ENCODE measurements at regions not wholly inside any gene's neighbourhood (a gene's known extent, or its start where the extent isn't known, plus 50 kb on each side); places are given as distances from the start of the nearest gene placed in this dataset.

DNA sequence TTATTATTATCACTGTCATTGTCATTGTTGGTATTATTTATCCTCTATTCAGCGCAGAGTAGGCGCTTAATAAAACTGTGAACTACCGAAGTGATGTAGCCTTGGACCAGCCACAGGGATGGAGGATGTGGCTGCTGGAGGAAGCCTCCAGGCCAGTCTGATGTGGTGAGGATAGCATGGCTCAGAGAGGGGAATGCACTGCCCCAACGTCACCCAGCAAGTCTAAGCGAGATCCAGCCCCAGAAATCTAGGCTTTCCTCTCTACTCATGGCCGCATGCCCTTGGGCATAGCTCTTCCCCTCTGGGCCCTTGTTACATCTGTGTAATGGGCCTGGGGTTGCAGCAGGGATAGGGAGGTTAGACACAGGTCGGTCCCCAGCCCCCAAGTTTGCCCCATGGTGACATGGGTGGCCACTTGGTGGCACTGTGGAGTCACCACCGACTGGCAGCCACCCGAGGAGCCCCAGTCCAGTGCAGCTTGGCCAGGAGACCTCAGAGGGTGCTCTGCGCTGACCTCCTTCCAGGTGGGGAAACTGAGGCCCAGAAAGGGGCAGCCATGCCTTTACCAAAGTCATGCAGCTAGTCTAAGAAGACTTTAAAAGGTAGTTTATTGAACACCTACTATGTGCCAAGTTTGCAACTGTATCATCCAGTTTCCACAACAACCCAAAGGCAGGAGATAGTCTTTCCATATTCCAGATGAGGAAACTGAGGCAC, 395.7 kb downstream of the MN1 start:
- peak; percentile 32 for DNase-seq

GRCh38 chr22:27406389-27406861, 395.1 kb downstream of the MN1 start:
- no peak for DNase-seq

GRCh38 chr22:27407369-27407985, 394.1 kb downstream of the MN1 start:
- no peak for DNase-seq

- no peak for DNase-seq
Observed at GRCh38 chr22:27408068-27408467, 393.5 kb downstream of the MN1 start.

DNA sequence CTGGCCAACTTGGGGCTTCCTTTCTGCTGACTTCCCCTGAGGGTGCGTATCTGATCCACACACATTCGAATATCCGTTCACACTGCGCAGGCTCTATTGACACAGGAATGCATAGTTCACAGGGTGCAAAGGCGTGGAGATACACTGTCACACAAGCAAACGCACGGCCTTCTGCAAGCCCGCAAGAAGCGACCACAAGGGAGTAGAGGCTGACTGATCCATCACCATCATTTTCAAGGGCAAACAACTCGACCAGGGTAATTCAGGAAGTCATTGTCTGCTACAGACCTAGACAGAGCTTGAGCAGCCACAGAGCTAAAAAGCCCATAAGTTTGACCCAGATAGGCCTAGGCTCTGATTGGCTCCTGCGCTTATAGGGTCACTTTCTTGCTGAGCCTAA, 392.3 kb downstream of the MN1 start:
- no peak for DNase-seq

DNA sequence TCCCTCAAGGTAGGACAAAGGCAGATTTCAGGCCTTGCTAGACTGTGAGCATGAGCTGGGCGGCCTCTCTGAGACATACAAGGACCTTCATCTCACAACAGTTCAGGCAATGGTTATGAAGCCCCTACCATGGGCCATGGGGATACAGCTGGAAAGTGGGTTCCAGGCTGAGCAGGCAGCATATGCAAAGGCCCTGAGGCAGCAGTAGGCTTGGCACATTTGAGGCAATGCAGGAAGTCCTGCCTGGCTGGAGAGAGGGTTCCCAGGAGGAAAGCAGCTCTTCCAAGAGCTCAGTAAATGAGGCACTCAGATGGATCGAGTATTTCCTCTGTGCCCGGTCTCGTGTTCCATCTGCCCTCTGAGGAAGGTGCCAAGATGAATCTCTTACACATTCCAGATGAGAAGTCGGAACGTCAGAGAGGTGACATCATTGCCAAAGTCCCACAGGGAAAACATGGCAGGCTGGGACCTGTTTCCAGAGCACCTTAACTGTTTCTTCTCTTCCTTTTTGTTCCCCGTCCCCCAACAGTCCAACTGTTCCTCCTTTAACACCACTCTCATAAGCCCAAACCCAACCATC, 388.6 kb downstream of the MN1 start:
- DNase-seq = no peak

DNA sequence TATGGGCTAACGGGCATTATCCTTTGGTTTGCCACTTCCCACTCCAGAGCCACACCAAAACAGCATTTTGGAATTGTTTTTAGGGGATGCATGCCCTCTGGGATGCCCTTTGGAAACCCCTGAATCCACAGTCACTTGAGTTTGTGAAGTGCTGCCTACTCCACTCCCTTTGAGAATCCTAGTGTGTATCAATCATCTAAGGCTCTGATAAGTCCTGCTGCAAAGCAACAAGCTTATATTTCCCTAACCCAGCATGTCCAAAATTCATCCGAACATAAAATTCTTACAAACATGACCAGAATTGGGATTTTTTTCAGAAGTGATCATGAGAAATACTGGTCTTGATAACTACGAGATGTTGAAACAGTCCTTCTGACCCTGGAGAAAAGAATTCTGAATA, 387.9 kb downstream of the MN1 start:
- DNase-seq = no peak

DNA sequence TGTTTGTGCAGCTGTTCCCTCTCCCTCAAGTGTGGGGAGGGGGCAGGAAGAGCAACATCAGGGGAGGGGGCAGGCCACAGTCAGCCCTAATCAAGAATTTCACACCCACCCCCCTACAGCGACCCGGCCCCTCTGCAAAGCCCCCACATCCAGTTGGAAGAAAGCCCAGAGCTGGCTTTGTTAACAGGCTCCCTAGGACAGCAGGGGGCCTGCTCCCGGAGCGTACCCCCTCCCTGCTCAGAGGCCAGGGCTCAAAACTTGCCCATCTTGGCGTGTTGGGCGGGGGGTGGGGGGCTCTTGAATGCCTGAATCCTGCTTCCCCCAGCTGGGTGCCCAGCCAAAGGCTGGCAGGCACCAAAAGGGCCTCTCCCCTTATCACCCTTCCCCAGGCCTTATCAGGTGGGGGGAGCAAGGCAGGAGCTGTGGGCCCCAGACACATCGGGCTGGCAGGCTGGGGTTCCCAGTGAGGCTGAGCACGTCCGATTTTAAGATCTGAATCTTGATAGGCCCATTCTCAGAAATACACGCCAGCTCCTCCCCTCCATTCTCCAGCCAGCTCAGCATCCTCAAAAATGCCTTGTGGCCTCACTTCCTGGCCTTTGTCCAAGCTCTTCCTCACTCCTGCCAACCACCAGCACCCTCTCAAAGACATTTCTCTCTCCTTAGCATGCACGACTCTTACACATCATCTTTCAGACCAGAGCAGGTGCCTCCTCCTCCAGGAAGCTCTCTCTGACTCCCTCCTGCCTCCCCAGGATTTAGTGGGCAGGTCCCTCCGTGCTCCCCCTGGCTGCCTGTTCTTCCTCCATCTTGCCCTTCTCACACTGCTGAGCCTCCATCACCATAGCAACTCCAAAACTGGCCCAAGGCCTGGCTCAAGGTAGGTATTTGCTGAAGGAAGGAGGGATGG, 384.8 kb downstream of the MN1 start:
- DNase-seq = no peak

DNA sequence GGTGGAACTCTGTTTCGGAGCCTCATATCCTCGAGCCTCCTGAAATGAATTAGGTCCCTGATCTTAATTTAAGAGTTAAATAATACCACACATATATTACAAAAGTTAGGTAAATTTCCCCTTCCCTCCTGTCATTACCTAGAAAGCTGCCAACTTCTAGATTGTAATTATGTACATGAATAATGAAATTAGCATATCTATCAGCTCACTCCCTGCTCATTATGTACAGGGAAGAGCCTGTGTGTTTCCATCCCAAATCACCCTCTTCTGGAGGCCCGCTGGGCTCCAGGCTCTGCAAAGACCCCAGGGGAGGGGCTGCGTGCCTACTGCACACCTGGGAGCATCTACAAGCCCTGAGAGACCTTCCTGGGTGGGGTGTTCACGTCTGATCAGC, 384.1 kb downstream of the MN1 start:
- no peak for DNase-seq

DNA sequence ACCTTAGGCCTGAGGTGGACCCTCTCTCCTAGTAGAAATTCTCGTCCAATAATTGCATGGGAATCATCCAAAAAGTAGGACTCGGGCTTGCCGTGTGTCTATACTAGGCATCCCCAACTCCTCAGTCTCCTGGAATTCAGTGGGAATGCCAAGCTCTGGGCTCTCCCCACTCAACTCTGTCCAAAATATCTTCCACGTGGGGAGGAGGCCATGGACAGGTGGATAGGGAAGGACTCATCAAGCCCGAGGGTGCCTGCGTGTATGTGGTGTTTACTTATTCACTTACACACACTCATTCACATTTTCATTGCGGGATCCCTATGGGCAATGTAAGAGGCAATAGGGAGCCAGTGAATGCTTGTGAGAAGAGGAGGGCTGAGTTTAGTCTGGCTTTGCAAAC, 383.3 kb downstream of the MN1 start:
- DNase-seq = no peak

- DNase-seq = no peak
Observed at GRCh38 chr22:27419473-27419872, 382.1 kb downstream of the MN1 start.

DNA sequence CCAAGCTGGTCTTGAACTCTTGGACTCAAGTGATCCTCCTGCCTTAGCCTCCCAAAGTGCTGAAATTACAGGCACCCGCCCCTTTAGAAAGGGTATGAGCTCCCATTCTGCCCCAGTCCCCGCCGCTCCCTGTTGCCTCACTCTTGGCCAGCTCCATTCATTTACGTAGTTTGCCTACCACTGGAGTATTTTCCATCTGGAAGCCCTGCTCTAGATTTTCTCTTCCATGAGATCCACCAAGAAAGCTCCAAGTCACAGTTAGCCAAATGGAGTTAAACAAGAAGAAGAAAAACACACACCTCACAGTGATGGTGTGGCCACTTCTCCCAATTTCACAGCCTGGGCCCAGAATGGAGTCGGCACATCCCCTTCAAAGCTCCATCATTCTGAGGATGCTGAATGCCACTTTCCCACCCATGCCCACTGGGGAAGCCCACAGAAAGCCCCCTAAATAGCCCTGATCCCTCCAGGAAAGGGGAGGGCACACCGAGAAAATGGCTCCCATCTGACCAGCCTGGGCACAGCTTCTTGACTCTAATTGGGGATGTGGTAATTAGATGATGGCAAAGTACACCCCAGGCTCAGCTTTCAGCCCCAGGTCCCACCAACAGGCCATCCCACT, 381.2 kb downstream of the MN1 start:
- DNase-seq = no peak

GRCh38 chr22:27420817-27421361, 380.7 kb downstream of the MN1 start:
- DNase-seq = no peak

DNA sequence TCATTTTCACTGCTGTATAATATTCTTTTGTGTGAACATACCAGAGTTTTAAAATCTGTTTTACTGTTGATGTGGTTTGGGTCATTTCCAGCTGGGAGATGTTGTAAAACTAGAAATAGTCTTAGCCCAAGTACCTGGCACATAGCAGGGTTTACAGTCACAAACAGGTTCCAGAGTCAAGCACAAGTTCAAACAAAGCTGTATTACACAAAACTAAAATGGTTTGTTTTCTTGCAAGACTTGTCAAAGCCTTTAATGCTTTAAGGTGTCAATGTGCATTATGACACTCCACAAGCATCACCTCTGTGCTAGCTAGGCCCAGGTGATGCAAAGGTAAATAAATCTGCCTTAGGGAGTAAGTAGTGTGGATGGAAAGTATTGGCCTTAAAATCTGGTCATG, 379.1 kb downstream of the MN1 start:
- DNase-seq = no peak

GRCh38 chr22:27424319-27424718, 377.2 kb downstream of the MN1 start:
- DNase-seq = no peak

GRCh38 chr22:27429476-27429875, 372.1 kb downstream of the MN1 start:
- DNase-seq = no peak

DNA sequence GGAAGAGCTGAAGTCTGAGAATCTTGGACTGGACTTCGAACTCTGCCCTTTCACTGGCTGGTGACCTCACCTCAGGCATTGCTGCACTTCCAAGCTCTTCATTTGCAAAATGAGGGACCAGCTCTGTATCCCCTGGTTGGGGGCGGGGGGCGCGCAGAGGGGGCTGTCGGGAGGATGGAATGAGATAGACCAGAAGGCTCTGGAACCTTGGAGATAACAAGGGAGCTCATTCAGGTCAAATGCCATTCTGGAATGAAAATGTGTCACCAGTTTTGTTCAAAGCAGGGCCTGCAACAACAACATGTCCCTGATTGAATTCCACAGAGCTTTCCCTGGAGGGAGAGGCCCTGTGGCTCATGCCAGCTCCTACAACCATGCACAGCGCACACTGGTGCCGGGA, 370.5 kb downstream of the MN1 start:
- no peak for DNase-seq

- no peak for DNase-seq
Observed at GRCh38 chr22:27431896-27432295, 369.7 kb downstream of the MN1 start.

- no peak for DNase-seq
Observed at GRCh38 chr22:27433099-27433498, 368.5 kb downstream of the MN1 start.

GRCh38 chr22:27433585-27434190, 367.9 kb downstream of the MN1 start:
- DNase-seq = no peak

DNA sequence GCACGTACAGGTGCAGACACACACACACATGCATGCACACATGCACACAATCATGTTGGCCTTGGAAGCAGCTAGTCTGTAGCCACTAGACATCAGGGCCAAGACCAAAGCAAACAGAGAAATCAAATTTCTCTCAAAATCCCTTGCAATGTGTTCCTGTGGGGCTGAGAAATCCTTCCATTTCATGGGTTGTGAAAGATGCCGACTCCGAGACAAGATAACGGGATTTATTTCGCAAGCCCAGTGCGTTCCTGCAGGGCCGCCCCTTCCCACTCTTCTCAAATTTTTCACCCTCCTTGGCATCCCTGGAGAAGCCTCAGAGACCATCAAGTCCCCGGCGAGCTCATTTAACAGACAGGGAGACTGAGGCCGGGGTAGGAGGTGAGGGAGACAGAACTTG, 366.7 kb downstream of the MN1 start:
- no peak for DNase-seq

All from stimulated activated CD4-positive, alpha-beta T cell treated with anti-CD3 and anti-CD28 coated beads, Interleukin-1b, Interleukin-23, amount 100 ng/mL, for 48 hours (primary cell).